ENCODE measurements at regions not wholly inside any gene's neighbourhood (a gene's known extent, or its start where the extent isn't known, plus 50 kb on each side); places are given as distances from the start of the nearest gene placed in this dataset.

DNA sequence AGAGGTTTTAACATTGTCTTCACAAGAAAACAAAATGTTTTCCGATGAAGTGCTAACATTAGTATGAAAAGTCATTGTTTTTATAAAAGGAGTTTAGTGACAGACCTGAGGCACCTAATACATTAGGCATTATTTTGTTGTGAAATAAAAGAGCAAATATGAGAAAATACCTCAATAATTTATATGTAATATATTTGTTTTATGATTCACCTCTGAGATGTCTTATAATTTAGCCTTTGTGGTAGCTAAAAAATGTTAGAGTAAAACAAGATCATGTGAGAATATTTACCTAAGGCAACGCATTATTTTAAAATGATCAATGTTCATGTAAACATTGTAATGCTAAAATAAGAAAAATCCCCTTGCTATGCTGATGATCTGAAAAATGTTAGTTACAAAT, 100.9 kb upstream of the WDFY3 start:
- ChIA-PET POLR2A (ENCODE audit: low non-redundant PET) (no interaction called here), CTCF (no interaction called here)
- Histone ChIP-seq H3K27ac (ENCODE audit: low read depth, low read length, poor library complexity, severe bottlenecking) (no peak overlapping the region), H3K27me3 (replicated peaks; ENCODE audit: insufficient read depth, low read depth, low read length, poor library complexity) (no peaks in the 10 kb centered on the region), H3K4me1 (ENCODE audit: insufficient read depth, low read length, poor library complexity, severe bottlenecking) (no peaks in the 10 kb centered on the region), H3K4me3 (ENCODE audit: low read depth, low read length, poor library complexity, severe bottlenecking) (no peak overlapping the region), H3K36me3 (ENCODE audit: insufficient read depth, low read length, poor library complexity, severe bottlenecking) (no peaks in the 10 kb centered on the region), H3K9me3 (ENCODE audit: low read depth, low read length, poor library complexity, severe bottlenecking) (no peaks in the 10 kb centered on the region)
- intact Hi-C loops (cut with micrococcal nuclease; ENCODE audit: unreplicated experiment) = no loop called here
- TF ChIP-seq, protein P1, sequence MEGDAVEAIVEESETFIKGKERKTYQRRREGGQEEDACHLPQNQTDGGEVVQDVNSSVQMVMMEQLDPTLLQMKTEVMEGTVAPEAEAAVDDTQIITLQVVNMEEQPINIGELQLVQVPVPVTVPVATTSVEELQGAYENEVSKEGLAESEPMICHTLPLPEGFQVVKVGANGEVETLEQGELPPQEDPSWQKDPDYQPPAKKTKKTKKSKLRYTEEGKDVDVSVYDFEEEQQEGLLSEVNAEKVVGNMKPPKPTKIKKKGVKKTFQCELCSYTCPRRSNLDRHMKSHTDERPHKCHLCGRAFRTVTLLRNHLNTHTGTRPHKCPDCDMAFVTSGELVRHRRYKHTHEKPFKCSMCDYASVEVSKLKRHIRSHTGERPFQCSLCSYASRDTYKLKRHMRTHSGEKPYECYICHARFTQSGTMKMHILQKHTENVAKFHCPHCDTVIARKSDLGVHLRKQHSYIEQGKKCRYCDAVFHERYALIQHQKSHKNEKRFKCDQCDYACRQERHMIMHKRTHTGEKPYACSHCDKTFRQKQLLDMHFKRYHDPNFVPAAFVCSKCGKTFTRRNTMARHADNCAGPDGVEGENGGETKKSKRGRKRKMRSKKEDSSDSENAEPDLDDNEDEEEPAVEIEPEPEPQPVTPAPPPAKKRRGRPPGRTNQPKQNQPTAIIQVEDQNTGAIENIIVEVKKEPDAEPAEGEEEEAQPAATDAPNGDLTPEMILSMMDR (conservative IDR thresholded peaks at IDR 0.05; ENCODE audit: low read depth, low read length) = no peak
- no peak for TF ChIP-seq EZH2 (IDR thresholded peaks at IDR 0.05; ENCODE audit: borderline replicate concordance, low read depth, low read length, poor library complexity, severe bottlenecking)
- DNase-seq (ENCODE audit: low spot score) = no peak
- no TSS peak for BruUV-seq (replicated peaks)

DNA sequence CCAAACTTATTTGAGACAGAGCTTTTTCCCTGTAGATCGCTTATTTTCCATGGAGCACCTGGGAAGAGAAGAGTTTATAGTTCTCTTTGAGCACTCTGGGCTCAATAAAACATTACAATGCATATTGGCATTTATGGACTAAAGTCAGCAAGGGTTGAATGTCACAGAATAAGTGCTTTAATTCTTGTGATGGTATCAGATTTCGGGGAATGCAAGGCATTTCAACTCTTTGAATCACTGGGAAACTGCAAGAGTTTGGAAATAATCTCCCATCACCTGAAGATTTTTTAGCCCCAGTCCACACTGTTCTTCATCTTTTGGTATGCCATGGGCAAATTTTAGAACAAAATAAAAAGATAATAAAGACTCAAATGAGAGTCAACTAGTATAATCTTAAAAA, 111.5 kb upstream of the WDFY3 start:
- POLR2A ChIA-PET (ENCODE audit: low non-redundant PET) = no interaction called here
- DNase-seq (ENCODE audit: low spot score) = no peak
- no TSS peak for BruUV-seq (replicated peaks)

DNA sequence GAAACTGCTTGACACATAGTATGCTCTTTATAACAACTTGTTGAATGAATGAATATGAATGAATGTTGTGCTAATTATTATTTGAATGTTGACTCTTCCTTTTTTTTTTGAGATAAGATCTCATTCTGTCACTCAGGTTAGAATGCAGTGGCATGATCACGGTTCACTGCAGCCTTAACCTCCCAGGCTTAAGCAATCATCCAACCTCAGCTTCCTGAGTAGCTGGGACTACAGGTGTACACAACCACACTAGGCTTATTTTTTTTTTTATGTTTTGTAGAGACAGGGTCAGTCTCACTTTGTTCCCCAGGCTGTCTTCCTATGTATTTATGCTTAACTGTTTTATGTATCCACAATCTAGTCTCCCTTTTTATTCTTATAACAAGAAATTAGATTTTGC, 114.7 kb upstream of the WDFY3 start:
- BruUV-seq (replicated peaks) = no TSS peak
- Histone ChIP-seq H3K27ac (ENCODE audit: low read depth, low read length, poor library complexity, severe bottlenecking) (no peak overlapping the region), H3K36me3 (ENCODE audit: insufficient read depth, low read length, poor library complexity, severe bottlenecking) (no peaks in the 10 kb centered on the region), H3K4me1 (ENCODE audit: insufficient read depth, low read length, poor library complexity, severe bottlenecking) (no peaks in the 10 kb centered on the region), H3K9me3 (ENCODE audit: low read depth, low read length, poor library complexity, severe bottlenecking) (no peaks in the 10 kb centered on the region), H3K27me3 (replicated peaks; ENCODE audit: insufficient read depth, low read depth, low read length, poor library complexity) (no peaks in the 10 kb centered on the region), H3K4me3 (ENCODE audit: low read depth, low read length, poor library complexity, severe bottlenecking) (no peak overlapping the region)
- DNase-seq (ENCODE audit: low spot score) = no peak
- POLR2A ChIA-PET (ENCODE audit: low non-redundant PET) = no interaction called here
- intact Hi-C loops (cut with micrococcal nuclease; ENCODE audit: unreplicated experiment) = loop anchor here (10.0 kb wide), 2 partner anchors 294 to 964 kb away; no protein-coding TSS in a partner anchor
- no peak for TF ChIP-seq EZH2 (IDR thresholded peaks at IDR 0.05; ENCODE audit: borderline replicate concordance, low read depth, low read length, poor library complexity, severe bottlenecking)
- TF ChIP-seq, protein P1 (conservative IDR thresholded peaks at IDR 0.05; ENCODE audit: low read depth, low read length) = no peak
- CTCF ChIA-PET = no interaction called here

More for the DNA sequence above, 111.5 kb upstream of the WDFY3 start:
- no peak overlapping the region for H3K4me3 ChIP-seq (ENCODE audit: low read depth, low read length, poor library complexity, severe bottlenecking)
- TF ChIP-seq, protein P1 (conservative IDR thresholded peaks at IDR 0.05; ENCODE audit: low read depth, low read length) = no peak
- no peak for TF ChIP-seq EZH2 (IDR thresholded peaks at IDR 0.05; ENCODE audit: borderline replicate concordance, low read depth, low read length, poor library complexity, severe bottlenecking)
- H3K9me3 ChIP-seq (ENCODE audit: low read depth, low read length, poor library complexity, severe bottlenecking) = no peaks in the 10 kb centered on the region
- no peaks in the 10 kb centered on the region for H3K27me3 ChIP-seq (replicated peaks; ENCODE audit: insufficient read depth, low read depth, low read length, poor library complexity)
- CTCF ChIA-PET = no interaction called here
- H3K36me3 ChIP-seq (ENCODE audit: insufficient read depth, low read length, poor library complexity, severe bottlenecking) = no peaks in the 10 kb centered on the region
- no peak overlapping the region for H3K27ac ChIP-seq (ENCODE audit: low read depth, low read length, poor library complexity, severe bottlenecking)
- no peaks in the 10 kb centered on the region for H3K4me1 ChIP-seq (ENCODE audit: insufficient read depth, low read length, poor library complexity, severe bottlenecking)
- intact Hi-C loops (cut with micrococcal nuclease; ENCODE audit: unreplicated experiment) = no loop called here
